ENCODE measurements at regions not wholly inside any gene's neighbourhood (a gene's known extent, or its start where the extent isn't known, plus 50 kb on each side); places are given as distances from the start of the nearest gene placed in this dataset.

DNA sequence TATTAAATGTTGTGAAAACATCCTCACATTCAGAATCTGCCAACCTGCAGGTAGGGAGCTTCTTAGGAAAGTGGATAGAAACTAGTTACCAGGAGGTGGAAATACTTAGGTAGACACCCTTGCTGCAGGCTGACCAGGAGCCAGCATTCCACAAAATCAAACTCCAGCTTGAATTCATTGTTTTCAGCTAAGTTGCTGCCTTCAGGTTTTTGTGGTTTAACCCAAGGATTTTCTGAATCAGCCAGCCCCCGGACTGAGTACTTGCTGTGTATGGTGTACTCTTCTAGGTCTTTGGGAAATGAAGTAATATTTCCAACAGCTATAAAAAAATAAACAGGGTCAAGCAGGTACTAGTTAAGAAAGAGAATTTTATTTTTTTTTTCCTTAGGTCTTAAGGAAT, 192.1 kb upstream of the CHST9 start:
- no peaks in the 10 kb centered on the region for H3K4me1 ChIP-seq (ENCODE audit: control insufficient read depth in 1 of 2, low read depth in 2 of 2)
- DNase-seq (ENCODE audit: low spot score): no peak
- no peaks in the 10 kb centered on the region for H3K27me3 ChIP-seq (replicated peaks; ENCODE audit: insufficient read depth)
- no peaks in the 10 kb centered on the region for H3K9me3 ChIP-seq
- no peak overlapping the region for H3K27ac ChIP-seq
- H3K4me3 ChIP-seq: no peak overlapping the region
- ATAC-seq (ENCODE audit: insufficient number of reproducible peaks, low FRiP score, low read depth): no peak
- TF ChIP-seq, protein P1, sequence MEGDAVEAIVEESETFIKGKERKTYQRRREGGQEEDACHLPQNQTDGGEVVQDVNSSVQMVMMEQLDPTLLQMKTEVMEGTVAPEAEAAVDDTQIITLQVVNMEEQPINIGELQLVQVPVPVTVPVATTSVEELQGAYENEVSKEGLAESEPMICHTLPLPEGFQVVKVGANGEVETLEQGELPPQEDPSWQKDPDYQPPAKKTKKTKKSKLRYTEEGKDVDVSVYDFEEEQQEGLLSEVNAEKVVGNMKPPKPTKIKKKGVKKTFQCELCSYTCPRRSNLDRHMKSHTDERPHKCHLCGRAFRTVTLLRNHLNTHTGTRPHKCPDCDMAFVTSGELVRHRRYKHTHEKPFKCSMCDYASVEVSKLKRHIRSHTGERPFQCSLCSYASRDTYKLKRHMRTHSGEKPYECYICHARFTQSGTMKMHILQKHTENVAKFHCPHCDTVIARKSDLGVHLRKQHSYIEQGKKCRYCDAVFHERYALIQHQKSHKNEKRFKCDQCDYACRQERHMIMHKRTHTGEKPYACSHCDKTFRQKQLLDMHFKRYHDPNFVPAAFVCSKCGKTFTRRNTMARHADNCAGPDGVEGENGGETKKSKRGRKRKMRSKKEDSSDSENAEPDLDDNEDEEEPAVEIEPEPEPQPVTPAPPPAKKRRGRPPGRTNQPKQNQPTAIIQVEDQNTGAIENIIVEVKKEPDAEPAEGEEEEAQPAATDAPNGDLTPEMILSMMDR (IDR thresholded peaks at IDR 0.05): no peak
- H3K36me3 ChIP-seq: no peaks in the 10 kb centered on the region

DNA sequence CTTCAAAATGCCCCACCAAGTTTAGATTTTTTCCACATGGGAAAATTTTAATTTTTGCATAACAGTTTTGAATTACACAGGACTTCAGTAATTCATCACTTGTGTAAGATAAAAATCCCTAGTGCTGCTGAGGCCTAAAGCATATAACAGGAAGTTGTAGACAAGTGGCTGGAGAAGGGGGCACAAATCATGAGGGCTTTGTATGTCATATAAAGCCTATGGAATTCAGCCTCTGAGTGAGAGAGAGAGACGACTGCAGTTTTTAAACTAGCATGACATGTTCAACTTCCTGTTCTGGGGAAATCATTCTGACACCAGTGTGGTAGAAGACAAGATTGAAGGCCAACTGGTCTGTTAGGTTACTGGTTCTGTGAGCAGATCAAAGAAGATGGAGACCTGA, 187.3 kb upstream of the CHST9 start:
- H3K36me3 ChIP-seq: no peaks in the 10 kb centered on the region
- H3K27ac ChIP-seq: no peak overlapping the region
- no peak overlapping the region for H3K4me3 ChIP-seq
- no peak for ATAC-seq (ENCODE audit: insufficient number of reproducible peaks, low FRiP score, low read depth)
- H3K27me3 ChIP-seq (replicated peaks; ENCODE audit: insufficient read depth): no peaks in the 10 kb centered on the region
- no peaks in the 10 kb centered on the region for H3K9me3 ChIP-seq
- TF ChIP-seq, protein P1 (IDR thresholded peaks at IDR 0.05): no peak
- no peak for DNase-seq (ENCODE audit: low spot score)
- H3K4me1 ChIP-seq (ENCODE audit: control insufficient read depth in 1 of 2, low read depth in 2 of 2): no peaks in the 10 kb centered on the region

DNA sequence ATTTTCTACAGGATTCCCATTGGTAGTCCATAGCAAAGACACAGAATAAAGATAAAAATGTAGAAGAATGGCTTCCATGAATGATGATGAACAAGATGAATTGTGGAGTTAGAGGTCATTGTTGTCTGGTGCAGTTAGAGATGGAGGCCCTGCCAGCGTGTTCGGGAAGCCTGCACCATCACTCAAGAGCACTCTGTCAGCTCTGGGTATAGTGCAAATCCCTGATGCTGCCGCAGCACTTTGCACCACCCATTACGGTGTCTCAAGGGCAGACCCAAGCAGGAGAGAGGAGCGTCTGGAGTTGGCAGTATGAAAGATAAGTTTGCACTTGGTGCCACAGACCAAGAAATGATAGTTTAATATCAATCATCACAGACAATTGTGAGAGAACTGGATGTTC, 181.6 kb upstream of the CHST9 start:
- DNase-seq (ENCODE audit: low spot score) (no peak), ATAC-seq (ENCODE audit: insufficient number of reproducible peaks, low FRiP score, low read depth) (no peak)
- no peaks in the 10 kb centered on the region for H3K9me3 ChIP-seq
- no peaks in the 10 kb centered on the region for H3K27me3 ChIP-seq (replicated peaks; ENCODE audit: insufficient read depth)
- H3K4me3 ChIP-seq: no peak overlapping the region
- TF ChIP-seq, protein P1 (IDR thresholded peaks at IDR 0.05): no peak
- H3K27ac ChIP-seq: no peak overlapping the region
- no peaks in the 10 kb centered on the region for H3K36me3 ChIP-seq
- H3K4me1 ChIP-seq (ENCODE audit: control insufficient read depth in 1 of 2, low read depth in 2 of 2): no peaks in the 10 kb centered on the region

DNA sequence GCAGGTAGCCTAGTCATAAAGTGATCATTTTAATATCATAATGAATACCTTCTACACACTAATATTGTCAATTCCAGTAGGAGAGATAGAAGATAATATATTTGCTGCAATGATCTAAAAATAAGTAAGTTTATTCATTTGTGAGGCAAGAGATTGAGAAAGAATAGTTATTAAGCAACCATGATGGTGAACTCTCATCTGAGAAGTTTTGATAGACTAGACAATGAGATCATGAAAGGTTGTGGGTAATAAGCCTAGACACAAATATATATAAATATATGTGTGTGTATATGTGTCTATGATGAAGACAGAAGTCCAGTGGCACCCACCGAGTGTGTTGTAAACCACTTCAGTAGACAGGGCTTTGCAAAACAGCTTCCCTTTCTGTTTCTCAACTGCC, 181.0 kb upstream of the CHST9 start:
- TF ChIP-seq, protein P1 (IDR thresholded peaks at IDR 0.05): no peak
- Histone ChIP-seq H3K4me1 (ENCODE audit: control insufficient read depth in 1 of 2, low read depth in 2 of 2) (no peaks in the 10 kb centered on the region), H3K36me3 (no peaks in the 10 kb centered on the region), H3K4me3 (no peak overlapping the region), H3K9me3 (no peaks in the 10 kb centered on the region), H3K27me3 (replicated peaks; ENCODE audit: insufficient read depth) (no peaks in the 10 kb centered on the region), H3K27ac (no peak overlapping the region)
- DNase-seq (ENCODE audit: low spot score): no peak
- ATAC-seq (ENCODE audit: insufficient number of reproducible peaks, low FRiP score, low read depth): no peak

DNA sequence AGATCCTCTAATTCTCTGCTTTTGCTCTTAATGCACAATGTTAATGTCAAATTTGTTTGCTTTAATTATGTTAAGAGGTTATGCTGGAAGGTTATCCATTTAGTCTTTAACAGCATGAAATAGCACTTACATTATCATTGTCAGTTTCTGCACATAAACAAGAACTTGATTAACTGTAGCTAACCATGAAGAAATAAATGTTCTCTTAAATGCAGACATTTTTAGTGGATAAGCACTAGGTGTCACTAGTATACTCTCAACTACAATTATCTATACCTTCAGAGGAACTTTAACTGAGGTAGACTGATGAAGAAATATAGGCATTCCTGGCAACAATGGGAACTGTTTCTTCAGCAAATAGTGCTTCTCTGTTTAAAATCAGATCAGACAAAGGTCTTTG, 178.8 kb upstream of the CHST9 start:
- Histone ChIP-seq H3K9me3 (no peaks in the 10 kb centered on the region), H3K36me3 (no peaks in the 10 kb centered on the region), H3K27me3 (replicated peaks; ENCODE audit: insufficient read depth) (no peaks in the 10 kb centered on the region), H3K4me3 (no peak overlapping the region), H3K4me1 (ENCODE audit: control insufficient read depth in 1 of 2, low read depth in 2 of 2) (no peaks in the 10 kb centered on the region), H3K27ac (no peak overlapping the region)
- TF ChIP-seq, protein P1 (IDR thresholded peaks at IDR 0.05): no peak
- DNase-seq (ENCODE audit: low spot score): no peak
- no peak for ATAC-seq (ENCODE audit: insufficient number of reproducible peaks, low FRiP score, low read depth)
